ENCODE measurements at regions not wholly inside any gene's neighbourhood (a gene's known extent, or its start where the extent isn't known, plus 50 kb on each side); places are given as distances from the start of the nearest gene placed in this dataset.
"Not testable (repeated sequence)": the region's sequence is repeated elsewhere in the genome, so short reads cannot be mapped to it uniquely, and the experiment has no call there.

GRCh38 chr17:16873174-16874035, 98.5 kb downstream of the TNFRSF13B start:
- no peaks in the 10 kb centered on the region for H3K79me2 ChIP-seq (ENCODE audit: insufficient read depth)
- no peak overlapping the region for H3K9ac ChIP-seq
- no peaks in the 10 kb centered on the region for H4K20me1 ChIP-seq (ENCODE audit: insufficient read depth)
- H3K27ac ChIP-seq: no peak overlapping the region
- TF ChIP-seq EZH2 (IDR thresholded peaks at IDR 0.05; ENCODE audit: insufficient read depth, poor library complexity, severe bottlenecking): no peak
- no peak for TF ChIP-seq EZH2phosphoT487 (IDR thresholded peaks at IDR 0.05; ENCODE audit: insufficient read depth, low read depth)
- WGBS, 2 experiments (ENCODE audit: low coverage in 1 of 2, low lambda C conversion rate in 2 of 2, missing lambda C conversion rate in 2 of 2): 37 to 40% methylated on average over 15 of the region's 15 CpGs
- H3K9me3 ChIP-seq (ENCODE audit: low read depth): no peaks in the 10 kb centered on the region
- H3K4me1 ChIP-seq (ENCODE audit: insufficient read depth): no peaks in the 10 kb centered on the region
- no peak overlapping the region for H3K4me3 ChIP-seq
- H2AFZ ChIP-seq: no peak overlapping the region
- DNase-seq: peak; percentile 55
- no peaks in the 10 kb centered on the region for H3F3A ChIP-seq (ENCODE audit: insufficient read depth)
- in situ Hi-C loops (cut with MboI): no loop called here
- H3K4me2 ChIP-seq (ENCODE audit: unreplicated experiment): no peak overlapping the region
- no peaks in the 10 kb centered on the region for H3K36me3 ChIP-seq (ENCODE audit: low read depth)
- H3K27me3 ChIP-seq (replicated peaks; ENCODE audit: insufficient read depth): peaks cover 14% of the 10 kb centered on the region
- H3K9me2 ChIP-seq (ENCODE audit: insufficient read depth): no peaks in the 10 kb centered on the region

- H3F3A ChIP-seq (ENCODE audit: insufficient read depth): no peaks in the 10 kb centered on the region
- no peaks in the 10 kb centered on the region for H4K20me1 ChIP-seq (ENCODE audit: insufficient read depth)
- H3K27ac ChIP-seq: no peak overlapping the region
- WGBS, 2 experiments (ENCODE audit: low coverage in 1 of 2, low lambda C conversion rate in 2 of 2, missing lambda C conversion rate in 2 of 2): 63 to 65% methylated on average over 14 to 15 of the region's 16 CpGs
- in situ Hi-C loops (cut with MboI): no loop called here
- H3K4me3 ChIP-seq: no peak overlapping the region
- H3K36me3 ChIP-seq (ENCODE audit: low read depth): no peaks in the 10 kb centered on the region
- H3K9ac ChIP-seq: no peak overlapping the region
- TF ChIP-seq EZH2phosphoT487 (IDR thresholded peaks at IDR 0.05; ENCODE audit: insufficient read depth, low read depth) (no peak), EZH2 (IDR thresholded peaks at IDR 0.05; ENCODE audit: insufficient read depth, poor library complexity, severe bottlenecking) (no peak)
- H3K27me3 ChIP-seq (replicated peaks; ENCODE audit: insufficient read depth): peaks cover 10% of the 10 kb centered on the region; the same call in 1 of the 2 replicates
- H3K9me2 ChIP-seq (ENCODE audit: insufficient read depth): no peaks in the 10 kb centered on the region
- peak; percentile 5 for DNase-seq
- H3K4me1 ChIP-seq (ENCODE audit: insufficient read depth): no peaks in the 10 kb centered on the region
- H2AFZ ChIP-seq: no peak overlapping the region
- no peaks in the 10 kb centered on the region for H3K9me3 ChIP-seq (ENCODE audit: low read depth)
- H3K79me2 ChIP-seq (ENCODE audit: insufficient read depth): no peaks in the 10 kb centered on the region
- no peak overlapping the region for H3K4me2 ChIP-seq (ENCODE audit: unreplicated experiment)
Measured at GRCh38 chr17:16872351-16873173, 99.4 kb downstream of the TNFRSF13B start.

GRCh38 chr17:16871446-16872190, 100.3 kb downstream of the TNFRSF13B start:
- DNase-seq: not testable (repeated sequence)
- 57 to 59% methylated on average over 17 of the region's 17 CpGs for WGBS, 2 experiments (ENCODE audit: low coverage in 1 of 2, low lambda C conversion rate in 2 of 2, missing lambda C conversion rate in 2 of 2)

More at GRCh38 chr17:16871446-16872190, 100.3 kb downstream of the TNFRSF13B start:
- H3K36me3 ChIP-seq (ENCODE audit: low read depth); H3K4me1 ChIP-seq (ENCODE audit: insufficient read depth); H3K27ac ChIP-seq; H4K20me1 ChIP-seq (ENCODE audit: insufficient read depth); H3K27me3 ChIP-seq (replicated peaks; ENCODE audit: insufficient read depth); H3K4me3 ChIP-seq; H3K9me2 ChIP-seq (ENCODE audit: insufficient read depth); H2AFZ ChIP-seq; in situ Hi-C loops (cut with MboI); H3K9me3 ChIP-seq (ENCODE audit: low read depth); H3K4me2 ChIP-seq (ENCODE audit: unreplicated experiment); H3K79me2 ChIP-seq (ENCODE audit: insufficient read depth); H3K9ac ChIP-seq; H3F3A ChIP-seq (ENCODE audit: insufficient read depth): not testable (repeated sequence)
